ENCODE measurements at regions not wholly inside any gene's neighbourhood (a gene's known extent, or its start where the extent isn't known, plus 50 kb on each side); places are given as distances from the start of the nearest gene placed in this dataset.
"Not testable (repeated sequence)": the region's sequence is repeated elsewhere in the genome, so short reads cannot be mapped to it uniquely, and the experiment has no call there.

GRCh38 chrX:40530509-40530908 is 50.3 kb upstream of the ATP6AP2 start:
- DNase-seq = no peak

GRCh38 chrX:40527543-40527942 is 53.2 kb upstream of the ATP6AP2 start:
- no peak for DNase-seq

GRCh38 chrX:40526412-40526811 is 54.4 kb upstream of the ATP6AP2 start:
- no peak for DNase-seq

GRCh38 chrX:40525901-40526300 is 54.9 kb upstream of the ATP6AP2 start:
- DNase-seq = not testable (repeated sequence)

GRCh38 chrX:40524423-40524822 is 56.3 kb upstream of the ATP6AP2 start:
- no peak for DNase-seq

- DNase-seq = no peak
Measured at GRCh38 chrX:40523852-40524251, 56.9 kb upstream of the ATP6AP2 start.

GRCh38 chrX:40521868-40522450 is 58.8 kb upstream of the ATP6AP2 start:
- no peak for DNase-seq

- no peak for DNase-seq
Measured at GRCh38 chrX:40514376-40514775, 66.4 kb upstream of the ATP6AP2 start.

GRCh38 chrX:40513835-40514234 is 66.9 kb upstream of the ATP6AP2 start:
- DNase-seq = no peak

GRCh38 chrX:40513012-40513411 is 67.8 kb upstream of the ATP6AP2 start:
- DNase-seq = no peak

GRCh38 chrX:40511258-40511657 is 69.5 kb upstream of the ATP6AP2 start:
- DNase-seq = no peak

- no peak for DNase-seq
Measured at GRCh38 chrX:40508560-40508959, 72.2 kb upstream of the ATP6AP2 start.

- no peak for DNase-seq
Measured at GRCh38 chrX:40506201-40506985, 74.4 kb upstream of the ATP6AP2 start.

GRCh38 chrX:40504801-40505605 is 75.8 kb upstream of the ATP6AP2 start:
- DNase-seq = no peak

- no peak for DNase-seq
Measured at GRCh38 chrX:40503094-40503493, 77.7 kb upstream of the ATP6AP2 start.

GRCh38 chrX:40502688-40503087 is 78.1 kb upstream of the ATP6AP2 start:
- no peak for DNase-seq

- no peak for DNase-seq
Measured at GRCh38 chrX:40501164-40501855, 79.5 kb upstream of the ATP6AP2 start.

GRCh38 chrX:40496728-40497127 is 84.0 kb upstream of the ATP6AP2 start:
- DNase-seq = no peak

- no peak for DNase-seq
Measured at GRCh38 chrX:40495659-40496058, 85.1 kb upstream of the ATP6AP2 start.

GRCh38 chrX:40494005-40494404 is 86.8 kb upstream of the ATP6AP2 start:
- DNase-seq = no peak

- no peak for DNase-seq
Measured at GRCh38 chrX:40488296-40488695, 92.5 kb upstream of the ATP6AP2 start.

- DNase-seq = no peak
Measured at GRCh38 chrX:40485973-40486372, 94.8 kb upstream of the ATP6AP2 start.
